ENCODE measurements at regions not wholly inside any gene's neighbourhood (a gene's known extent, or its start where the extent isn't known, plus 50 kb on each side); places are given as distances from the start of the nearest gene placed in this dataset.

DNA sequence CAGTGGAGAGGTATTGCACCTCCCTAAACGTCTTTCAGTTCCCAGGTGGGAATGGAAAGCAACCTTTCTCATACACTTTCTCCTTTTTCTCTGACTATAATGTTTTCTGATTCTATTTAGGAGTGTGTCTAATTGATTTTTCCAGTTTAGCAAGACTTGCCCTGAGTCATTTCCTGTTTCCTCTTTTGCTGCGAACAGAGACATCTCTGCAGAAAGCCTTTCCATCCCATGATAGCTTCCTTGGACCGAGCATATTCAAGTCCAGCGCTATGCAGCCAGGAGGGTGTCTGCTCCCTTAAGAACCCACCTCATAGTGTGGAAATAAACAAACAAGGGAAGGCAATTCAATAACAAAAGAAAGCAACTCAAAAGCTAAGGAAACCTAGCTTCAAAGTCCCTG, 60.0 kb upstream of the CDH6 start:
- Histone ChIP-seq H4K20me1 (ENCODE audit: control insufficient read depth, insufficient read depth, insufficient read length) (no peaks in the 10 kb centered on the region), H3K27ac (ENCODE audit: insufficient read length, low read depth, low read length) (no peak overlapping the region), H3K9me3 (ENCODE audit: control insufficient read depth, low read depth, low read length) (no peaks in the 10 kb centered on the region), H4K5ac (ENCODE audit: insufficient read length, low read depth, low read length) (no peak overlapping the region), H3K14ac (ENCODE audit: insufficient read depth, low read length) (no peak overlapping the region), H3K27me3 (ENCODE audit: insufficient read depth, low read length) (no peaks in the 10 kb centered on the region), H2BK12ac (ENCODE audit: insufficient read length, low read depth, low read length) (no peak overlapping the region), H3K56ac (ENCODE audit: insufficient read length, low read depth, low read length) (no peak overlapping the region), H3K79me2 (ENCODE audit: insufficient read depth, low read length) (no peaks in the 10 kb centered on the region), H2AFZ (ENCODE audit: low read length) (no peak overlapping the region), H2BK5ac (ENCODE audit: insufficient read length, low read length) (no peak overlapping the region), H2AK5ac (ENCODE audit: insufficient read length, low read length) (no peak overlapping the region), H3K23ac (ENCODE audit: insufficient read length, low read depth, low read length) (no peak overlapping the region), H3K9ac (ENCODE audit: extremely low read depth, insufficient read length, low read length) (no peak overlapping the region), H3K18ac (ENCODE audit: insufficient read length, low read depth, low read length) (no peak overlapping the region), H4K91ac (ENCODE audit: insufficient read length, low read depth, low read length) (no peak overlapping the region), H3K79me1 (ENCODE audit: insufficient read depth, low read depth, low read length, poor library complexity, severe bottlenecking) (no peaks in the 10 kb centered on the region), H2BK120ac (ENCODE audit: low read depth, low read length, poor library complexity, severe bottlenecking) (no peak overlapping the region), H3K4me2 (ENCODE audit: insufficient read depth, insufficient read length, low read length) (no peak overlapping the region), H2BK20ac (ENCODE audit: low read depth, low read length, poor library complexity, severe bottlenecking) (no peak overlapping the region), H3K4me1 (ENCODE audit: insufficient read depth, low read length) (no peaks in the 10 kb centered on the region), H3K4ac (ENCODE audit: low read depth, low read length) (no peak overlapping the region), H2BK15ac (ENCODE audit: low read depth, low read length) (no peak overlapping the region), H4K8ac (replicated peaks; ENCODE audit: insufficient read length, low read depth, low read length) (no peak overlapping the region), H3K23me2 (ENCODE audit: insufficient read length, low read depth, low read length, poor library complexity, severe bottlenecking) (no peaks in the 10 kb centered on the region), H3T11ph (ENCODE audit: low read length) (no peak overlapping the region)
- H3K36me3 Mint-ChIP-seq (ENCODE audit: insufficient read depth in 1 of 3, low read depth in 3 of 3): peaks cover 0 to 3% (median 0%) of the 10 kb centered on the region in 3 experiments; a peak in 2 of 7 replicates
- H3K27me3 Mint-ChIP-seq (ENCODE audit: low read depth): no peaks in the 10 kb centered on the region
- no CpG with 5 or more reads among the region's 4 CpGs for WGBS (ENCODE audit: extremely low coverage, insufficient read length, low lambda C conversion rate)
- H3K4me3 Mint-ChIP-seq: no peak overlapping the region
- H3K9me3 Mint-ChIP-seq: peaks cover 0 to 7% of the 10 kb centered on the region in 2 experiments; a peak in 2 of 5 replicates
- H3K27ac Mint-ChIP-seq: no peak overlapping the region
- peaks cover 0 to 4% of the 10 kb centered on the region in 2 experiments; a peak in 2 of 4 replicates for H3K4me1 Mint-ChIP-seq
- no peak for DNase-seq
- TF ChIP-seq, protein P1, sequence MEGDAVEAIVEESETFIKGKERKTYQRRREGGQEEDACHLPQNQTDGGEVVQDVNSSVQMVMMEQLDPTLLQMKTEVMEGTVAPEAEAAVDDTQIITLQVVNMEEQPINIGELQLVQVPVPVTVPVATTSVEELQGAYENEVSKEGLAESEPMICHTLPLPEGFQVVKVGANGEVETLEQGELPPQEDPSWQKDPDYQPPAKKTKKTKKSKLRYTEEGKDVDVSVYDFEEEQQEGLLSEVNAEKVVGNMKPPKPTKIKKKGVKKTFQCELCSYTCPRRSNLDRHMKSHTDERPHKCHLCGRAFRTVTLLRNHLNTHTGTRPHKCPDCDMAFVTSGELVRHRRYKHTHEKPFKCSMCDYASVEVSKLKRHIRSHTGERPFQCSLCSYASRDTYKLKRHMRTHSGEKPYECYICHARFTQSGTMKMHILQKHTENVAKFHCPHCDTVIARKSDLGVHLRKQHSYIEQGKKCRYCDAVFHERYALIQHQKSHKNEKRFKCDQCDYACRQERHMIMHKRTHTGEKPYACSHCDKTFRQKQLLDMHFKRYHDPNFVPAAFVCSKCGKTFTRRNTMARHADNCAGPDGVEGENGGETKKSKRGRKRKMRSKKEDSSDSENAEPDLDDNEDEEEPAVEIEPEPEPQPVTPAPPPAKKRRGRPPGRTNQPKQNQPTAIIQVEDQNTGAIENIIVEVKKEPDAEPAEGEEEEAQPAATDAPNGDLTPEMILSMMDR (conservative IDR thresholded peaks at IDR 0.05): no peak

Data from H9 (cell line).